ENCODE measurements at regions not wholly inside any gene's neighbourhood (a gene's known extent, or its start where the extent isn't known, plus 50 kb on each side); places are given as distances from the start of the nearest gene placed in this dataset.

- Histone ChIP-seq H3K27ac (ENCODE audit: low read length) (no peak overlapping the region), H3K4me3 (ENCODE audit: low read length) (no peak overlapping the region), H3K4me1 (ENCODE audit: control insufficient read depth, insufficient read depth, low read length) (no peaks in the 10 kb centered on the region), H3K27me3 (ENCODE audit: control insufficient read depth, insufficient read depth) (no peaks in the 10 kb centered on the region), H3K9me3 (ENCODE audit: control insufficient read depth, low read length) (no peaks in the 10 kb centered on the region)
- 58% methylated on average over 2 of the region's 2 CpGs for WGBS
- intact Hi-C loops (cut with DNase I), result no loop called here
- ATAC-seq (no peak), DNase-seq (no peak)
These were observed 161.8 kb upstream of the RIMS1 start for GRCh38 chr6:71724456-71725125.

GRCh38 chr6:71725126-71725470 lies 161.3 kb upstream of the RIMS1 start:
- intact Hi-C loops (cut with DNase I), result no loop called here
- WGBS, result 73% methylated on average over 2 of the region's 2 CpGs

GRCh38 chr6:71726121-71726520 lies 160.2 kb upstream of the RIMS1 start:
- H3K4me1 ChIP-seq (ENCODE audit: control insufficient read depth, insufficient read depth, low read length), result no peaks in the 10 kb centered on the region

More at GRCh38 chr6:71725126-71725470, 161.3 kb upstream of the RIMS1 start:
- ATAC-seq, result no peak
- H3K4me3 ChIP-seq (ENCODE audit: low read length), result no peak overlapping the region
- no peaks in the 10 kb centered on the region for H3K4me1 ChIP-seq (ENCODE audit: control insufficient read depth, insufficient read depth, low read length)
- no peaks in the 10 kb centered on the region for H3K27me3 ChIP-seq (ENCODE audit: control insufficient read depth, insufficient read depth)
- no peak for DNase-seq
- no peak overlapping the region for H3K27ac ChIP-seq (ENCODE audit: low read length)
- no peaks in the 10 kb centered on the region for H3K9me3 ChIP-seq (ENCODE audit: control insufficient read depth, low read length)

GRCh38 chr6:71727632-71728294 lies 158.6 kb upstream of the RIMS1 start:
- Histone ChIP-seq H3K4me3 (ENCODE audit: low read length) (no peak overlapping the region), H3K9me3 (ENCODE audit: control insufficient read depth, low read length) (no peaks in the 10 kb centered on the region), H3K27ac (ENCODE audit: low read length) (no peak overlapping the region), H3K27me3 (ENCODE audit: control insufficient read depth, insufficient read depth) (no peaks in the 10 kb centered on the region), H3K4me1 (ENCODE audit: control insufficient read depth, insufficient read depth, low read length) (no peaks in the 10 kb centered on the region)
- DNase-seq (no peak), ATAC-seq (no peak)
- intact Hi-C loops (cut with DNase I), result no loop called here
- WGBS, result 32% methylated on average over 2 of the region's 2 CpGs

More at GRCh38 chr6:71726121-71726520, 160.2 kb upstream of the RIMS1 start:
- intact Hi-C loops (cut with DNase I), result no loop called here
- Histone ChIP-seq H3K9me3 (ENCODE audit: control insufficient read depth, low read length) (no peaks in the 10 kb centered on the region), H3K27me3 (ENCODE audit: control insufficient read depth, insufficient read depth) (no peaks in the 10 kb centered on the region), H3K27ac (ENCODE audit: low read length) (no peak overlapping the region), H3K4me3 (ENCODE audit: low read length) (no peak overlapping the region)
- DNase-seq (no peak), ATAC-seq (no peak)
- 89% methylated on average over 2 of the region's 2 CpGs for WGBS

- Histone ChIP-seq H3K4me1 (ENCODE audit: control insufficient read depth, insufficient read depth, low read length) (no peaks in the 10 kb centered on the region), H3K9me3 (ENCODE audit: control insufficient read depth, low read length) (no peaks in the 10 kb centered on the region), H3K27me3 (ENCODE audit: control insufficient read depth, insufficient read depth) (no peaks in the 10 kb centered on the region), H3K27ac (ENCODE audit: low read length) (no peak overlapping the region), H3K4me3 (ENCODE audit: low read length) (no peak overlapping the region)
- intact Hi-C loops (cut with DNase I), result no loop called here
- WGBS, result 73% methylated on average over 3 of the region's 3 CpGs
- DNase-seq, result no peak
- no peak for ATAC-seq
These were observed 156.1 kb upstream of the RIMS1 start for GRCh38 chr6:71730284-71730683.

GRCh38 chr6:71733970-71734899 lies 152.1 kb upstream of the RIMS1 start:
- ATAC-seq, result no peak
- Histone ChIP-seq H3K4me1 (ENCODE audit: control insufficient read depth, insufficient read depth, low read length) (no peaks in the 10 kb centered on the region), H3K9me3 (ENCODE audit: control insufficient read depth, low read length) (no peaks in the 10 kb centered on the region), H3K27me3 (ENCODE audit: control insufficient read depth, insufficient read depth) (no peaks in the 10 kb centered on the region), H3K4me3 (ENCODE audit: low read length) (no peak overlapping the region), H3K27ac (ENCODE audit: low read length) (no peak overlapping the region)
- 39% methylated on average over 1 of the region's 1 CpG for WGBS
- DNase-seq, result no peak
- intact Hi-C loops (cut with DNase I), result no loop called here

GRCh38 chr6:71737953-71738352 lies 148.4 kb upstream of the RIMS1 start:
- ATAC-seq (no peak), DNase-seq (no peak)
- WGBS, result 63% methylated on average over 1 of the region's 1 CpG
- H3K4me1 ChIP-seq (ENCODE audit: control insufficient read depth, insufficient read depth, low read length), result no peaks in the 10 kb centered on the region
- no peaks in the 10 kb centered on the region for H3K9me3 ChIP-seq (ENCODE audit: control insufficient read depth, low read length)
- no peaks in the 10 kb centered on the region for H3K27me3 ChIP-seq (ENCODE audit: control insufficient read depth, insufficient read depth)
- H3K27ac ChIP-seq (ENCODE audit: low read length), result no peak overlapping the region
- no peak overlapping the region for H3K4me3 ChIP-seq (ENCODE audit: low read length)
- intact Hi-C loops (cut with DNase I), result no loop called here

- Histone ChIP-seq H3K4me1 (ENCODE audit: control insufficient read depth, insufficient read depth, low read length) (no peaks in the 10 kb centered on the region), H3K4me3 (ENCODE audit: low read length) (no peak overlapping the region), H3K27me3 (ENCODE audit: control insufficient read depth, insufficient read depth) (no peaks in the 10 kb centered on the region), H3K9me3 (ENCODE audit: control insufficient read depth, low read length) (no peaks in the 10 kb centered on the region), H3K27ac (ENCODE audit: low read length) (no peak overlapping the region)
- DNase-seq, result no peak
- no peak for ATAC-seq
- intact Hi-C loops (cut with DNase I), result no loop called here
- WGBS, result 22% methylated on average over 5 of the region's 5 CpGs
These were observed 140.8 kb upstream of the RIMS1 start for GRCh38 chr6:71745525-71745924.

- no peaks in the 10 kb centered on the region for H3K9me3 ChIP-seq (ENCODE audit: control insufficient read depth, low read length)
- H3K4me1 ChIP-seq (ENCODE audit: control insufficient read depth, insufficient read depth, low read length), result no peaks in the 10 kb centered on the region
- ATAC-seq (no peak), DNase-seq (no peak)
- no peak overlapping the region for H3K27ac ChIP-seq (ENCODE audit: low read length)
- H3K4me3 ChIP-seq (ENCODE audit: low read length), result no peak overlapping the region
- intact Hi-C loops (cut with DNase I), result no loop called here
- H3K27me3 ChIP-seq (ENCODE audit: control insufficient read depth, insufficient read depth), result no peaks in the 10 kb centered on the region
- WGBS, result 89% methylated on average over 2 of the region's 2 CpGs
These were observed 120.1 kb upstream of the RIMS1 start for GRCh38 chr6:71766146-71766760.

- intact Hi-C loops (cut with DNase I), result no loop called here
- DNase-seq (no peak), ATAC-seq (no peak)
- H3K9me3 ChIP-seq (ENCODE audit: control insufficient read depth, low read length), result no peaks in the 10 kb centered on the region
- H3K27me3 ChIP-seq (ENCODE audit: control insufficient read depth, insufficient read depth), result no peaks in the 10 kb centered on the region
- H3K27ac ChIP-seq (ENCODE audit: low read length), result no peak overlapping the region
- no peak overlapping the region for H3K4me3 ChIP-seq (ENCODE audit: low read length)
- no peaks in the 10 kb centered on the region for H3K4me1 ChIP-seq (ENCODE audit: control insufficient read depth, insufficient read depth, low read length)
- WGBS, result 51% methylated on average over 3 of the region's 3 CpGs
These were observed 119.6 kb upstream of the RIMS1 start for GRCh38 chr6:71766796-71767195.

GRCh38 chr6:71768356-71768755 lies 118.0 kb upstream of the RIMS1 start:
- H3K27ac ChIP-seq (ENCODE audit: low read length), result no peak overlapping the region
- no peaks in the 10 kb centered on the region for H3K9me3 ChIP-seq (ENCODE audit: control insufficient read depth, low read length)
- intact Hi-C loops (cut with DNase I), result no loop called here
- no peak for DNase-seq
- no peaks in the 10 kb centered on the region for H3K27me3 ChIP-seq (ENCODE audit: control insufficient read depth, insufficient read depth)
- no peak overlapping the region for H3K4me3 ChIP-seq (ENCODE audit: low read length)
- ATAC-seq, result no peak
- no peaks in the 10 kb centered on the region for H3K4me1 ChIP-seq (ENCODE audit: control insufficient read depth, insufficient read depth, low read length)
- WGBS, result 29% methylated on average over 1 of the region's 1 CpG

All from right cardiac atrium (tissue), 5 donors.